HG02798 (cell line): ENCODE measurements at regions not wholly inside any gene's neighbourhood (a gene's known extent, or its start where the extent isn't known, plus 50 kb on each side); places are given as distances from the start of the nearest gene placed in this dataset.
"Not testable (repeated sequence)": the region's sequence is repeated elsewhere in the genome, so short reads cannot be mapped to it uniquely, and the experiment has no call there.

ENCODE experiments used
- ATAC-seq: cut with Tn5 transposase; IDR thresholded peaks from one replicate; pipeline ENCODE4 v1.9.1; 2021; ENCODE audit warnings: mild to moderate bottlenecking; ENCODE audit not compliant: unreplicated experiment, poor library complexity

DNA sequence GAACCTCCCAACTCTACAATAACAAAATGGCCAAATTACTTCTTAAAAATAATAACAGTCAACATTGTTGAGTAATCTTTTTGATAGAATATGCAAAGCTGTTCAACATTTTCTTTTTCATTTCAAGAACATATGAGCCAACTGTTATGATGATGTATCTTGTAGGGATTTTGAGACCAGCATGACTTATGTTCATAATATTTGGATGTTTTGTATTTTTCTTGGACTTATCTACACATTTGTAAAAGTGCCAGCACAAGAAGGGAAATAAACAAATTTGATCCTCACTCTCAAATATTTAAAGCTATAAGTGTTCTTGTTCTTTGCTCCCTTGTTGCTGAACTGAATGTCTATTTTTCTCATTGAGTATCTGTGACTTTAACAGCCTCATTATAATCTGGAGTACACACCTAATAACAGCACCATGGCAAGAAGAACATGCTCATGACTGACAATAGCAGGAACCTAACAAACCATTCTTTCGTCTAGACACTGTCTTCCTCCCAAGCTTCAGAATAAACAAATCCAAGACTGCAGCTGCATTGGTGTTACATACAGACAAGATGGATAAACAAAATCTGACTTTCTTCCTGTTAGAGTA is 1049.7 kb downstream of the FAT4 start:
- no peak for ATAC-seq

- no peak for ATAC-seq
These were observed 1054.3 kb downstream of the FAT4 start for GRCh38 chr4:126369076-126369475.

DNA sequence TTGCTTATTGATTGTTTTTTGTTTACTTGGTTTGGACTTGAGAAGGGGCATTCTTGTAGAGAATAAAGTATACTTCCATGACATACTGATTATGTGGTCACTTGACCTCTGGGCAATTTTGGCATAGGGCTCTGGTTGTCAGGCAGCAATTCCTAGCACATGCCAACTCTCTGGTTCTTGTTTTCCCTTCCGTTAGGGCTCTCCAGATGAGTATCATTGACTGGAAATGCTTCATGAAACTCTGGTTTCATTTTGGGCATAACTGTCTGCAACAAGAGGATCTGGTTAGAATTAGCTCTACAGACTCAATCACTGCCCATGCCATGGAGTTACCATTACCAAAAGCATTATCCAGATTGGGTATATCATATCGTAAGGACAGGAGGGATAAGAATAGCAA is 1057.9 kb downstream of the FAT4 start:
- no peak for ATAC-seq

DNA sequence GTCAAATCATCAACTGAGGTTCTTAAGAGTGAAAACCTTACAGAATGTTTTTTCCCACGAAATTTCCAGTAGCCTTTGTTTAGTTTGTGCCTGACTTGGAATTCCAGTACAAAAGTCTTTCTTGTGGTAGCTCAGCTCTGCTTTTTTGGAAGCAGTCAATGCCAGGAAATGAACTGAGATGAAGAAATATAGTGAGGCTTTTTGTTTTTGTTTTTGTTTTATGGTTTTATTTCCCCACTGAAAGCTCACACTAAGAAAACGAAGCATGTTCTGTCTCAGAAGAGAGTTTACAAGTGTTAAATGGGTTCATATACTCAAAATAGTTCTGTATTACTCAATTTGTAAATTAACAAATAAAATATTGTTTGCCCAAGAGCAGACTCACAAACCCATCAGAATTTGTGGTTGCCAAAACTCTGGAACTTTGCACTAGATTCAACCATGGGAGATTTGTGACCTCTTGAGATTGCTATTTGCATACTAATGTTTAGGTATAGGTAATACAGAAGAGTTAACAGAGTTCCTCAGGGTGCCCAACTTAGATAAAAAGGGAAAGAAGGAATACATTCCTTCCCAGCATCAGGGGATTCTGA is 1060.8 kb downstream of the FAT4 start:
- ATAC-seq = no peak

DNA sequence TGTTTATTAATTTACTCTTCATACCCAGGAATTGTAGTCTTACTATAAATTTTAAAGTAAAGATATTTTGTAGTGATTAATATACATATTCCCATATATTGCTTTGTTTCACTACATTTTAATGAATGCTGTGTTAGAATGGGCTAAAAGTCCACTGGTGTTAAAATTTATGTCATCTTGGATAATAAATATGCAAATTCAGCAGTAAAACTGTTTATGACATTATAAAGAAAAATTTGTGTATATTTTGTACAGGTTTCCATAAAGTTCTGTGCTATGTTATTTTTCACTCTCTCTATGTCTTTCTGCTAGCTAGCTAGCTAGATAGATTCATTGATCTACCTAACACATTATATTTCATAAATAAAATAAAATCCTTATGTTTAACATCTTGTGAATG is 1071.2 kb downstream of the FAT4 start:
- ATAC-seq = no peak

DNA sequence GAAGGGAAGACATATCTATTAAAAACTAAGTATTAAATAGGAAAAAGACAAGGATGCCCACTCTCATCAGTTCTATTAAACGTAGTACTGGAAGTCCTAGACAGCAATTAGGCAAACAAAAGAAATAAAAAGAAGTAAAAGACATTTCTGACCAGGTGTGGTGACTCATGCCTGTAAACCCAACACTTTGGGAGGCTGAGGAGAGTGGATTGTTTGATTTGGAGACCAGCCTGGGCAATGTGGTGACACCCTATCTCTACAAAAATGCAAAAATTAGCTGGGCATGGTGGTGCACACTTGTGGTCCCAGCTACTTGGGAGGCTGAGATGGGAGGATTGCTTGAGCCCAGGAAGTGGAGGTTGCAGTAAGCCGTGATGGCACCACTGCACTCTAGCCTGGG is 1071.8 kb downstream of the FAT4 start:
- no peak for ATAC-seq

DNA sequence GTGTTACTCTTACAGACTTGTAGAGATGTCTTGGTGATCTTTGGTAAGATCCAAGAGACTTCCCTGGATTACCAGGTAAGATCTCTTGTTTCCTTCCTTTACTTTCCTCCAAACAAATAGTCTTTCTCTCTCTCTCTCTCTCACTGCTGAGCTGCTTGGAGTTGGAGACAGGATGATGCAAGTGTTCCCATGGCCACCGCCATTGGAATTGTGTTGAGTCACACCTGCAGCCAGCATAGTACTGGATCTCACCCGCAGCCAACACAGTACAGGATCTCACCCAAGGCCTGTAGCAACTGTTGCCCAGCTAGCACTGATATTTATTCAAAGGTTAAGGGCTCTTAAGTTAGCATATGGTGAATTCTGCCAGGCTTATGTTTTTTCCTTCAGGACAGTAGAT is 1080.9 kb downstream of the FAT4 start:
- no peak for ATAC-seq

GRCh38 chr4:126396121-126396520 is 1081.4 kb downstream of the FAT4 start:
- no peak for ATAC-seq

DNA sequence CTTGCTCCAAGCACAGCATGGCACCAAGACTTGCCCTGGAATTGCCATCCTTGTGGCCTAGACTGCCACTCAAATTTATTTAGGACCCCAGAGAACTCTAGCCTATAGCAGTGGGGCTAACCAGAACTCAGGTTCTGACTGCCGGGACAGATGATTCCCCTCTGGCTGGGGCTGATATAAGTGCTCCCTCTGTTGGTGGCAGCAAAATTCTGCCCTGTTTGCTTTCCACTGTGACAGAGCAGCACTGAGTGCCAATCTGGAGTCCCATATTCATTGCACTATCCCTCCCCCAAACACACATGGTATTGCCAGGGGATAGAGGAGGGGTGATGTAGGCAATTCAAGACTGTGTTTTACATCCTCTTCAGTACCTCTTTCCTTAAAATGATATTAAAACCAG is 1081.9 kb downstream of the FAT4 start:
- no peak for ATAC-seq

DNA sequence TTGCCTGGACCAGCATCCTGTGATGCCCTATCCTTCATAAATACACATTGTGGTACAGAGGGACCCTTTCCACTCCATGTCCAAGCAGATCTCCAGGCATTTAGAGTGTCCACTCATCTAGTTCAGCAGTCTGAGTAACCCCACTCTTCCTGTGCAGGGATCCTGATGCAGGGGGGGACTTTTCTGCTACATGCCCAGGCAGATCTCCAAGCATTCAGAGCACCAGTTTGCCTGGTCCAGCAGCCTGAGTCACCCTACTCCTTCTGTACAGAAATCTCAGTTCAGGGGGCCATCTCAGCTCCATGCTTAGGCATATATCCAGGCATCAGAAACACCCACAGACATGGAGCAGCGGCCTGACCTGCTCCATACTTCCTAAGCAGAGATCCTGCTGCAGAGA is 1089.8 kb downstream of the FAT4 start:
- no peak for ATAC-seq

DNA sequence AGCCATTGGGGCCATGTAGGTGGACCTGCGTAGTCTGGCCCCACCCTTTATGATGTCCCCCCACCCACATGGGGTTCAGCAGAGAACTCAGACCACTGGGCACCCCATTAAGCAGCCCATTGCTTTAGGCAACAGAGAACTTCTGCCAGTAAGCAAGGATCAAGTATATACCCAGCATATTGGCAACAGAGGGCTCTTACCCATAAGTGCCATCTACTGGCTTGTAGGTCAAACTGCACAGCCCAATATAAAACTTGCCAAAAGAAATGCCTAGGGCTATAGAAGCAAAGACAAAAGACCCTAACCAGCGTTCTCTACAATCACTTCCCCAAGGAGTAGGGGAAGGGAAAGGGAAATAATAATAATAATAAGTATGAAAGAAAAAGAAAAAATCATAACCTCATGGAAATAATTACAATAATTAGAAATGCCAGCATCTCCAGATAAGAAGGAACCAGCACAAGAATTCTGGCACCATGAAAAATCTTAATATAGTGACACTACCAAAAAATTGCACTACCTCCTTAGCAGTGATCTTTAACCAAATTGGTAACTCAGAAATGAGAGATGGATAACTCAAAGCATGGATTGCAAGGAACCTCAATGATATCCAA is 1090.7 kb downstream of the FAT4 start:
- no peak for ATAC-seq

DNA sequence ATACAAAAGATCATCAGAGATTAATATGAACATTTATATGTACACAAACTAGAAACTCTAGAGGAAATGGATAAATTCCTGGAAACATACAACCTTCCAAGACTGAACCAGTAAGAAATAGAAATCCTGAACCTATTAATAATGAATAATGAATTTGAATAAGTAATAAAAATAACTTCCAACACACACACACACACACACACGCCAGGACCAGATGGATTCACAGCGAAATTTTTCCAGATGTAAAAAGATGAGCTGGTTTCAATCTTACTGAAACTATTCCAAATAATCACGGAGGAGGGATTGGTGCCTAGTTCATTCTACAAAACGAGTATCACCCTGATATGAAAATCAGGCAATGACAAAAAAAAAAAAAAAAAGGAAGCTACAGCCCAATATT is 1095.0 kb downstream of the FAT4 start:
- ATAC-seq = no peak

- no peak for ATAC-seq
These were observed 1096.3 kb downstream of the FAT4 start for GRCh38 chr4:126411047-126411446.

DNA sequence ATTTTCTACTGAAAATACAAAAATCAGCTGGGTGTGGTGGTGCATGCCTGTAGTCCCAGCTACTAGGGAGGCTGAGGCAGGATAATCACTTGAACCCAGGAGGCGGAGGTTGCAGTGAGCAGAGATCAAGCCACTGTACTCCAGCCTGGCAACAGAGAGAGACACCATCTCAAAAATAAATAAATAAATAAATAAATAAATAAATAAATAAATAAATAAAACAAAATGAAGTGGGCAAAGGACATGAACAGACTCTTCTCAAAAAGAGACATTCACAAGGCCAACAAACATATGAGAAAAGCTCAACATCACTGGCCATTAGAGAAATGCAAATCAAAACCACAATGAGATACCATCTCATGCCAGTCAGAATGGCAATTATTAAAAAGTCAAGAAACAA is 1097.6 kb downstream of the FAT4 start:
- not testable (repeated sequence) for ATAC-seq

DNA sequence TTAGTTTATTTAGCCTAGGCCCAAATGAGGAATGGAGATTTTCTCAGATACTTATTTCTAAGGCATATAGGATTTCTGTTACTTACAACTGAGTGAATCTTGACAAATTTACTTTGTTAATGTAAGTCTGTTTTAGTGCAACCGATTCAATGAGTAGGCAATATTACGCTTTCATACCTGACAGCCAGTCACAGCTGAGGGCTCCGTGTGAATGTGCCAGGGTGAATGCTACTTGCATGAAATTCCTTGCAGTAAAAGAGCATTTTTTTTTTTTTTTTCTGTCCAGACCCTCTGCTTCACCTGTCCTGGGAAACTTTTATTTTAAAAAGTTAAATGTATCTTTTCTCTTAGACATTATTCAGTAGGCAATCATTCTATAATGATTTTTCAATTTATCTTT is 1100.0 kb downstream of the FAT4 start:
- no peak for ATAC-seq

- no peak for ATAC-seq
These were observed 1104.5 kb downstream of the FAT4 start for GRCh38 chr4:126419266-126419665.

- ATAC-seq = no peak
These were observed 1113.1 kb downstream of the FAT4 start for GRCh38 chr4:126427853-126428252.

- ATAC-seq = no peak
These were observed 1116.3 kb downstream of the FAT4 start for GRCh38 chr4:126431049-126431448.

- no peak for ATAC-seq
These were observed 1120.7 kb downstream of the FAT4 start for GRCh38 chr4:126435491-126435890.

- no peak for ATAC-seq
These were observed 1125.5 kb downstream of the FAT4 start for GRCh38 chr4:126440297-126440696.

DNA sequence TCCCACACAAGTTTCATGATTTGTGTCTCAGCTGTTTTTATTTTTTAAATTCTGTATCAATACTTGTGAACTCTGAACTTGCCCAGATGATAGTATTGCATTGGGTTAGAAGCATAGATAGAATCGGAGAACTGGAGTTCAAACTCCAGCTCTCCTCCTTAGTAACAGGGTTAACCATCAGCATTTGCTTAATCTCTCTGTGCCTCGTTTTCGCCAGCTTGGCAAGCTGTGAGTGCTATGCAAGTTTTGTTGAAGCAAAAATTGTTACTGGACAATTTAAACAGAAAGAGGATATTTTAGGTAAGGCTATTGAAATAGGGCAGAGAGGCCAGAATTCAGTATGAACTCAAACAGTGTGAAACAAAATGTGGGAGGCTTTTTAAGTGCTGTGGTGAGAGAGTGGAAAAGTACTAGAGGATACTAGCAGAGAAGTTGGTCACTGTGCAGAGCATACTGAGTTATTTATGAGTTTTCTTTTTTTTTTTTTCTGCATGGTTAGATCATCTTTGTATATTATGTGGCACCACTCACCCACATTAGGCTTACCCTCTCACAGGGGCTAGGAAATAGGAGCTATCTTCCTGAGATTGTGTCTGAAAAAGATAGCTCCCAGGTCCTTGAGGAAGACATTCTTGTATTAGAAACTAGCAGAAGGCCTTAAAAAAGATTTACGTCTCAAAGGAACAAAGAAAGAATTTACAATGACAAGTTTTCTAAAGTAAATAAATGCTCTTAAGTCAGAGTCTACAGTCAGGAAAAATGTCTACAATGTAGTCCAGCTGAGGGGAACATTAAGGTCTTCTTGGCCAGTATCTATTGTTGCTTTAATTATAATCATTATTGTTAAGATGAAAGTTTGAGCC is 1126.6 kb downstream of the FAT4 start:
- no peak for ATAC-seq
